ENCODE measurements at regions not wholly inside any gene's neighbourhood (a gene's known extent, or its start where the extent isn't known, plus 50 kb on each side); places are given as distances from the start of the nearest gene placed in this dataset.

- no peak overlapping the region for H2BK12ac ChIP-seq (ENCODE audit: low read length)
- no peaks in the 10 kb centered on the region for H3K36me3 ChIP-seq (ENCODE audit: control insufficient read depth in 1 of 2, insufficient read depth in 2 of 2, low read length in 2 of 2)
- no peak overlapping the region for H2AFZ ChIP-seq (ENCODE audit: insufficient read depth, low read length, poor library complexity)
- H3K9ac ChIP-seq (ENCODE audit: low read length), result no peak overlapping the region
- no CpG with 5 or more reads among the region's 7 CpGs for WGBS (ENCODE audit: extremely low coverage, insufficient coverage, insufficient read length)
- no peak overlapping the region for H3K4me3 ChIP-seq (ENCODE audit: low read depth, low read length)
- peaks cover 4% of the 10 kb centered on the region for H3K9me3 ChIP-seq (ENCODE audit: insufficient read depth, low read depth, low read length)
- H4K12ac ChIP-seq (ENCODE audit: low read depth, low read length), result no peak overlapping the region
- H3K27ac ChIP-seq (ENCODE audit: low read depth, low read length), result no peak overlapping the region
- no peak overlapping the region for H4K8ac ChIP-seq (ENCODE audit: low read depth, low read length)
- no peak overlapping the region for H2AK5ac ChIP-seq (ENCODE audit: low read length)
- H4K91ac ChIP-seq (ENCODE audit: low read depth, low read length), result no peak overlapping the region
- no peak overlapping the region for H3K4ac ChIP-seq (ENCODE audit: low read depth, low read length)
- H3K4me2 ChIP-seq (ENCODE audit: low read length), result no peak overlapping the region
- H3K27me3 ChIP-seq (ENCODE audit: insufficient read depth, low read length), result peaks cover 3% of the 10 kb centered on the region
- no peak overlapping the region for H3K14ac ChIP-seq (ENCODE audit: low read length)
- H3K79me1 ChIP-seq (ENCODE audit: low read length), result no peaks in the 10 kb centered on the region
- H2BK5ac ChIP-seq (ENCODE audit: low read depth, low read length, poor library complexity), result no peak overlapping the region
- H3K4me1 ChIP-seq (ENCODE audit: control insufficient read depth in 1 of 2, insufficient read depth in 2 of 2, low read length in 2 of 2), result peaks cover 0 to 1% of the 10 kb centered on the region in 2 experiments
- DNase-seq, result no peak
- H3K79me2 ChIP-seq (ENCODE audit: control insufficient read depth, insufficient read depth, low read length, poor library complexity), result no peaks in the 10 kb centered on the region
- no peak overlapping the region for H3K18ac ChIP-seq (ENCODE audit: low read length)
- H2BK120ac ChIP-seq (ENCODE audit: insufficient read depth, low read length, poor library complexity), result no peak overlapping the region
- no peak overlapping the region for H3K23ac ChIP-seq (ENCODE audit: low read length)
These were observed 295.4 kb downstream of the RRAGC start for GRCh38 chr1:38563942-38564735.

GRCh38 chr1:38561725-38562124, 297.8 kb downstream of the RRAGC start:
- no peak overlapping the region for H2AK5ac ChIP-seq (ENCODE audit: low read length)
- no CpG with 5 or more reads among the region's 12 CpGs for WGBS (ENCODE audit: extremely low coverage, insufficient coverage, insufficient read length)
- no peak overlapping the region for H4K8ac ChIP-seq (ENCODE audit: low read depth, low read length)
- no peak overlapping the region for H3K18ac ChIP-seq (ENCODE audit: low read length)
- H2BK120ac ChIP-seq (ENCODE audit: insufficient read depth, low read length, poor library complexity), result no peak overlapping the region
- no peak overlapping the region for H3K14ac ChIP-seq (ENCODE audit: low read length)
- peaks cover 4% of the 10 kb centered on the region for H3K9me3 ChIP-seq (ENCODE audit: insufficient read depth, low read depth, low read length)
- no peak overlapping the region for H4K12ac ChIP-seq (ENCODE audit: low read depth, low read length)
- peaks cover 3% of the 10 kb centered on the region for H3K27me3 ChIP-seq (ENCODE audit: insufficient read depth, low read length)
- peaks cover 0 to 4% of the 10 kb centered on the region in 2 experiments for H3K4me1 ChIP-seq (ENCODE audit: control insufficient read depth in 1 of 2, insufficient read depth in 2 of 2, low read length in 2 of 2)
- no peak overlapping the region for H3K23ac ChIP-seq (ENCODE audit: low read length)
- H3K4ac ChIP-seq (ENCODE audit: low read depth, low read length), result no peak overlapping the region
- H3K36me3 ChIP-seq (ENCODE audit: control insufficient read depth in 1 of 2, insufficient read depth in 2 of 2, low read length in 2 of 2), result no peaks in the 10 kb centered on the region
- H3K4me3 ChIP-seq (ENCODE audit: low read depth, low read length), result no peak overlapping the region
- DNase-seq, result no peak
- H3K27ac ChIP-seq (ENCODE audit: low read depth, low read length), result no peak overlapping the region
- no peak overlapping the region for H2AFZ ChIP-seq (ENCODE audit: insufficient read depth, low read length, poor library complexity)
- H2BK12ac ChIP-seq (ENCODE audit: low read length), result no peak overlapping the region
- no peak overlapping the region for H3K4me2 ChIP-seq (ENCODE audit: low read length)
- H4K91ac ChIP-seq (ENCODE audit: low read depth, low read length), result no peak overlapping the region
- no peaks in the 10 kb centered on the region for H3K79me2 ChIP-seq (ENCODE audit: control insufficient read depth, insufficient read depth, low read length, poor library complexity)
- H3K79me1 ChIP-seq (ENCODE audit: low read length), result no peaks in the 10 kb centered on the region
- H3K9ac ChIP-seq (ENCODE audit: low read length), result no peak overlapping the region
- H2BK5ac ChIP-seq (ENCODE audit: low read depth, low read length, poor library complexity), result no peak overlapping the region

- no peak overlapping the region for H3K4me3 ChIP-seq (ENCODE audit: low read depth, low read length)
- no peak overlapping the region for H3K23ac ChIP-seq (ENCODE audit: low read length)
- no peak overlapping the region for H4K12ac ChIP-seq (ENCODE audit: low read depth, low read length)
- H3K14ac ChIP-seq (ENCODE audit: low read length), result no peak overlapping the region
- H2AK5ac ChIP-seq (ENCODE audit: low read length), result no peak overlapping the region
- peaks cover 4% of the 10 kb centered on the region for H3K9me3 ChIP-seq (ENCODE audit: insufficient read depth, low read depth, low read length)
- no peak overlapping the region for H3K18ac ChIP-seq (ENCODE audit: low read length)
- H3K4ac ChIP-seq (ENCODE audit: low read depth, low read length), result no peak overlapping the region
- H3K4me2 ChIP-seq (ENCODE audit: low read length), result no peak overlapping the region
- no peaks in the 10 kb centered on the region for H3K36me3 ChIP-seq (ENCODE audit: control insufficient read depth in 1 of 2, insufficient read depth in 2 of 2, low read length in 2 of 2)
- H2AFZ ChIP-seq (ENCODE audit: insufficient read depth, low read length, poor library complexity), result no peak overlapping the region
- peaks cover 0 to 4% of the 10 kb centered on the region in 2 experiments for H3K4me1 ChIP-seq (ENCODE audit: control insufficient read depth in 1 of 2, insufficient read depth in 2 of 2, low read length in 2 of 2)
- no peaks in the 10 kb centered on the region for H3K79me2 ChIP-seq (ENCODE audit: control insufficient read depth, insufficient read depth, low read length, poor library complexity)
- no peak overlapping the region for H2BK120ac ChIP-seq (ENCODE audit: insufficient read depth, low read length, poor library complexity)
- H3K9ac ChIP-seq (ENCODE audit: low read length), result no peak overlapping the region
- no peak overlapping the region for H2BK12ac ChIP-seq (ENCODE audit: low read length)
- peaks cover 3% of the 10 kb centered on the region for H3K27me3 ChIP-seq (ENCODE audit: insufficient read depth, low read length)
- H2BK5ac ChIP-seq (ENCODE audit: low read depth, low read length, poor library complexity), result no peak overlapping the region
- no peak overlapping the region for H4K91ac ChIP-seq (ENCODE audit: low read depth, low read length)
- no peak for DNase-seq
- no peak overlapping the region for H3K27ac ChIP-seq (ENCODE audit: low read depth, low read length)
- no peak overlapping the region for H4K8ac ChIP-seq (ENCODE audit: low read depth, low read length)
- no CpG with 5 or more reads among the region's 4 CpGs for WGBS (ENCODE audit: extremely low coverage, insufficient coverage, insufficient read length)
- no peaks in the 10 kb centered on the region for H3K79me1 ChIP-seq (ENCODE audit: low read length)
These were observed 298.5 kb downstream of the RRAGC start for GRCh38 chr1:38561110-38561509.

GRCh38 chr1:38560457-38560856, 299.1 kb downstream of the RRAGC start:
- no CpG with 5 or more reads among the region's 7 CpGs for WGBS (ENCODE audit: extremely low coverage, insufficient coverage, insufficient read length)
- no peak overlapping the region for H2BK5ac ChIP-seq (ENCODE audit: low read depth, low read length, poor library complexity)
- H3K27ac ChIP-seq (ENCODE audit: low read depth, low read length), result no peak overlapping the region
- H4K8ac ChIP-seq (ENCODE audit: low read depth, low read length), result no peak overlapping the region
- H3K23ac ChIP-seq (ENCODE audit: low read length), result no peak overlapping the region
- H4K12ac ChIP-seq (ENCODE audit: low read depth, low read length), result no peak overlapping the region
- H3K14ac ChIP-seq (ENCODE audit: low read length), result no peak overlapping the region
- no peak overlapping the region for H2AFZ ChIP-seq (ENCODE audit: insufficient read depth, low read length, poor library complexity)
- no peak overlapping the region for H4K91ac ChIP-seq (ENCODE audit: low read depth, low read length)
- no peak overlapping the region for H2BK12ac ChIP-seq (ENCODE audit: low read length)
- no peak overlapping the region for H2AK5ac ChIP-seq (ENCODE audit: low read length)
- peaks cover 0 to 4% of the 10 kb centered on the region in 2 experiments for H3K4me1 ChIP-seq (ENCODE audit: control insufficient read depth in 1 of 2, insufficient read depth in 2 of 2, low read length in 2 of 2)
- no peaks in the 10 kb centered on the region for H3K27me3 ChIP-seq (ENCODE audit: insufficient read depth, low read length)
- H3K79me1 ChIP-seq (ENCODE audit: low read length), result no peaks in the 10 kb centered on the region
- peaks cover 4% of the 10 kb centered on the region for H3K9me3 ChIP-seq (ENCODE audit: insufficient read depth, low read depth, low read length)
- no peak overlapping the region for H3K4me3 ChIP-seq (ENCODE audit: low read depth, low read length)
- no peak overlapping the region for H3K18ac ChIP-seq (ENCODE audit: low read length)
- DNase-seq, result no peak
- H3K4me2 ChIP-seq (ENCODE audit: low read length), result no peak overlapping the region
- H2BK120ac ChIP-seq (ENCODE audit: insufficient read depth, low read length, poor library complexity), result no peak overlapping the region
- no peak overlapping the region for H3K9ac ChIP-seq (ENCODE audit: low read length)
- H3K36me3 ChIP-seq (ENCODE audit: control insufficient read depth in 1 of 2, insufficient read depth in 2 of 2, low read length in 2 of 2), result no peaks in the 10 kb centered on the region
- no peak overlapping the region for H3K4ac ChIP-seq (ENCODE audit: low read depth, low read length)
- H3K79me2 ChIP-seq (ENCODE audit: control insufficient read depth, insufficient read depth, low read length, poor library complexity), result no peaks in the 10 kb centered on the region

All from trophoblast cell (in vitro differentiated cells and primary cell).